GM12892 (cell line): ENCODE measurements at regions not wholly inside any gene's neighbourhood (a gene's known extent, or its start where the extent isn't known, plus 50 kb on each side); places are given as distances from the start of the nearest gene placed in this dataset.

Experiments used
- POLR2A ChIP-seq: IDR thresholded peaks from 2 replicates; pipeline ENCODE4 v1.6.1; 2011; ENCODE audit warnings: low read depth, low read length, control low read depth
- POLR2AphosphoS5 ChIP-seq: IDR thresholded peaks from 2 replicates; pipeline ENCODE4 v1.6.1; 2011; ENCODE audit warnings: low read depth, low read length, control low read depth
- TAF1 ChIP-seq: IDR thresholded peaks from 2 replicates; pipeline ENCODE4 v1.6.1; 2011; ENCODE audit warnings: low read depth, mild to moderate bottlenecking, control low read depth, low read length, borderline replicate concordance

GRCh38 chr2:147463881-147464520, 380.8 kb upstream of the ACVR2A start:
- TF ChIP-seq POLR2AphosphoS5 (no peak), POLR2A (no peak), TAF1 (no peak)
